ENCODE measurements at regions not wholly inside any gene's neighbourhood (a gene's known extent, or its start where the extent isn't known, plus 50 kb on each side); places are given as distances from the start of the nearest gene placed in this dataset.

GRCh38 chr15:96123028-96123400 is 207.5 kb upstream of the NR2F2 start:
- ChIA-PET POLR2A (ENCODE audit: low non-redundant PET) (no interaction called here), CTCF (no interaction called here)
- DNase-seq (ENCODE audit: low spot score): no peak
- no peak overlapping the region for H3K4me3 ChIP-seq (ENCODE audit: low read depth, low read length, poor library complexity, severe bottlenecking)
- intact Hi-C loops (cut with micrococcal nuclease; ENCODE audit: unreplicated experiment): no loop called here
- no peaks in the 10 kb centered on the region for H3K4me1 ChIP-seq (ENCODE audit: insufficient read depth, low read length, poor library complexity, severe bottlenecking)
- TF ChIP-seq CTCF (conservative IDR thresholded peaks at IDR 0.05; ENCODE audit: low read depth, low read length) (no peak), EZH2 (IDR thresholded peaks at IDR 0.05; ENCODE audit: borderline replicate concordance, low read depth, low read length, poor library complexity, severe bottlenecking) (no peak)
- no peaks in the 10 kb centered on the region for H3K36me3 ChIP-seq (ENCODE audit: insufficient read depth, low read length, poor library complexity, severe bottlenecking)
- no peaks in the 10 kb centered on the region for H3K27me3 ChIP-seq (replicated peaks; ENCODE audit: insufficient read depth, low read depth, low read length, poor library complexity)
- BruUV-seq (replicated peaks): no TSS peak
- H3K9me3 ChIP-seq (ENCODE audit: low read depth, low read length, poor library complexity, severe bottlenecking): no peaks in the 10 kb centered on the region
- no peak overlapping the region for H3K27ac ChIP-seq (ENCODE audit: low read depth, low read length, poor library complexity, severe bottlenecking)

- BruUV-seq (replicated peaks): no TSS peak
- no peaks in the 10 kb centered on the region for H3K36me3 ChIP-seq (ENCODE audit: insufficient read depth, low read length, poor library complexity, severe bottlenecking)
- H3K27me3 ChIP-seq (replicated peaks; ENCODE audit: insufficient read depth, low read depth, low read length, poor library complexity): no peaks in the 10 kb centered on the region
- no peak overlapping the region for H3K4me3 ChIP-seq (ENCODE audit: low read depth, low read length, poor library complexity, severe bottlenecking)
- H3K27ac ChIP-seq (ENCODE audit: low read depth, low read length, poor library complexity, severe bottlenecking): no peak overlapping the region
- POLR2A ChIA-PET (ENCODE audit: low non-redundant PET): no interaction called here
- no peaks in the 10 kb centered on the region for H3K9me3 ChIP-seq (ENCODE audit: low read depth, low read length, poor library complexity, severe bottlenecking)
- no peak for DNase-seq (ENCODE audit: low spot score)
- CTCF ChIA-PET: no interaction called here
- TF ChIP-seq CTCF (conservative IDR thresholded peaks at IDR 0.05; ENCODE audit: low read depth, low read length): no peak
- no peak for TF ChIP-seq EZH2 (IDR thresholded peaks at IDR 0.05; ENCODE audit: borderline replicate concordance, low read depth, low read length, poor library complexity, severe bottlenecking)
- no peaks in the 10 kb centered on the region for H3K4me1 ChIP-seq (ENCODE audit: insufficient read depth, low read length, poor library complexity, severe bottlenecking)
- intact Hi-C loops (cut with micrococcal nuclease; ENCODE audit: unreplicated experiment): no loop called here
Observed at GRCh38 chr15:96123630-96124187, 206.8 kb upstream of the NR2F2 start.

- TF ChIP-seq EZH2 (IDR thresholded peaks at IDR 0.05; ENCODE audit: borderline replicate concordance, low read depth, low read length, poor library complexity, severe bottlenecking) (no peak), CTCF (conservative IDR thresholded peaks at IDR 0.05; ENCODE audit: low read depth, low read length) (no peak)
- BruUV-seq (replicated peaks): no TSS peak
- no peak for DNase-seq (ENCODE audit: low spot score)
- intact Hi-C loops (cut with micrococcal nuclease; ENCODE audit: unreplicated experiment): no loop called here
- Histone ChIP-seq H3K27ac (ENCODE audit: low read depth, low read length, poor library complexity, severe bottlenecking) (no peak overlapping the region), H3K9me3 (ENCODE audit: low read depth, low read length, poor library complexity, severe bottlenecking) (no peaks in the 10 kb centered on the region), H3K36me3 (ENCODE audit: insufficient read depth, low read length, poor library complexity, severe bottlenecking) (no peaks in the 10 kb centered on the region), H3K27me3 (replicated peaks; ENCODE audit: insufficient read depth, low read depth, low read length, poor library complexity) (no peaks in the 10 kb centered on the region), H3K4me1 (ENCODE audit: insufficient read depth, low read length, poor library complexity, severe bottlenecking) (no peaks in the 10 kb centered on the region), H3K4me3 (ENCODE audit: low read depth, low read length, poor library complexity, severe bottlenecking) (no peak overlapping the region)
- ChIA-PET POLR2A (ENCODE audit: low non-redundant PET) (no interaction called here), CTCF (no interaction called here)
Observed at GRCh38 chr15:96124436-96124835, 206.1 kb upstream of the NR2F2 start.
